ENCODE measurements at regions not wholly inside any gene's neighbourhood (a gene's known extent, or its start where the extent isn't known, plus 50 kb on each side); places are given as distances from the start of the nearest gene placed in this dataset.

DNA sequence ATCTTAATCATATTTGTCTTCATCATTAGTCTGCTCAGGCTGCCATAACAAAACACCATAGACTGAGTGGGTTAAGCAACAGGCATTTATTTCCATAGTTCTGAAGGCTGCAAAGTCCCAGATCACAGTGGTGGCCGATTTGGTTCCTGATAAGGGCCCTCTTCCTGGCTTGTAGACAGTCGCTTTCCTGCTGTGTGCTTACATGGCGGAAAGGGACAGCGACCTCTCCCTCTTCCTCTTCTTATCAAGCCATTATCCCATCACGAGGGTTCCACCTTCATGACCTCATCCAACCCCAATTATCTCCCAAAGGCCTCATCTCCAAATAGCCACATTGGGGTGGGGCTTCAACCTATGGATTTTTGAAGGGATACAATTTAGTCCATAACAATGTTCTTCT lies 84.0 kb downstream of the LYZL1 start:
- TF ChIP-seq, protein P1, sequence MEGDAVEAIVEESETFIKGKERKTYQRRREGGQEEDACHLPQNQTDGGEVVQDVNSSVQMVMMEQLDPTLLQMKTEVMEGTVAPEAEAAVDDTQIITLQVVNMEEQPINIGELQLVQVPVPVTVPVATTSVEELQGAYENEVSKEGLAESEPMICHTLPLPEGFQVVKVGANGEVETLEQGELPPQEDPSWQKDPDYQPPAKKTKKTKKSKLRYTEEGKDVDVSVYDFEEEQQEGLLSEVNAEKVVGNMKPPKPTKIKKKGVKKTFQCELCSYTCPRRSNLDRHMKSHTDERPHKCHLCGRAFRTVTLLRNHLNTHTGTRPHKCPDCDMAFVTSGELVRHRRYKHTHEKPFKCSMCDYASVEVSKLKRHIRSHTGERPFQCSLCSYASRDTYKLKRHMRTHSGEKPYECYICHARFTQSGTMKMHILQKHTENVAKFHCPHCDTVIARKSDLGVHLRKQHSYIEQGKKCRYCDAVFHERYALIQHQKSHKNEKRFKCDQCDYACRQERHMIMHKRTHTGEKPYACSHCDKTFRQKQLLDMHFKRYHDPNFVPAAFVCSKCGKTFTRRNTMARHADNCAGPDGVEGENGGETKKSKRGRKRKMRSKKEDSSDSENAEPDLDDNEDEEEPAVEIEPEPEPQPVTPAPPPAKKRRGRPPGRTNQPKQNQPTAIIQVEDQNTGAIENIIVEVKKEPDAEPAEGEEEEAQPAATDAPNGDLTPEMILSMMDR (IDR thresholded peaks at IDR 0.05): no peak
- TF ChIP-seq POLR2AphosphoS5 (IDR thresholded peaks at IDR 0.05) (no peak), POLR2A (IDR thresholded peaks at IDR 0.05; ENCODE audit: low read depth) (no peak), EP300 (IDR thresholded peaks at IDR 0.05) (no peak)
